ENCODE measurements at regions not wholly inside any gene's neighbourhood (a gene's known extent, or its start where the extent isn't known, plus 50 kb on each side); places are given as distances from the start of the nearest gene placed in this dataset.

DNA sequence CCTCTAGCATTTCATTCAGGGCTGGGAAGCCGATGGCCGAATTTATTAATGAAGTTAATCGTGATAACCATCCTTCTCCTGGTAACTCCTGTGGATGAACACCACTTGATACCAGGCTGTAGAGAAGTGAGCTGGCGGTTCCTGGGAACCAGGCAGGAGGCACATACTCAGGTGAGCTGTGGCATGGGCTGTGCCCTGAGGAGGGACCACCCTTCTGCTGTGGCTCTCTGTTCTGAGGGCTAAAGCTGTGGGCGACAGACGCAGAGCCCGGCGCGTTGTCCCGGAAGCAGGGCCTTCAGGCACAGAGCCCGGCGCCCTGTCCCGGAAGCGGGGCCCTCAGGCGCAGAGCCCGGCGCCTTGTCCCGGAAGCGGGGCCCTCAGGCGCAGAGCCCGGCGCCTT lies 462.3 kb upstream of the SALL3 start:
- TF ChIP-seq POLR2AphosphoS5 (IDR thresholded peaks at IDR 0.05; ENCODE audit: low read depth, low read length) (no peak), POLR2A (IDR thresholded peaks at IDR 0.05; ENCODE audit: low read depth, low read length) (no peak)

Data from GM12892 (cell line).